HepG2 (cell line): ENCODE measurements at regions not wholly inside any gene's neighbourhood (a gene's known extent, or its start where the extent isn't known, plus 50 kb on each side); places are given as distances from the start of the nearest gene placed in this dataset.

Source experiments
- MAFK ChIP-seq, 2 experiments: IDR thresholded peaks in 1 of 2; conservative IDR thresholded peaks in 1 of 2; 2 replicates each; pipeline ENCODE4 v1.6.1; 2011; ENCODE audit warnings: improper control_type of control experiment in 2 of 2, low read length in 2 of 2
- ZBTB7A ChIP-seq: sonication (generic); formaldehyde crosslinking; IDR thresholded peaks from 2 replicates; pipeline ENCODE4 v1.8.0; 2022; ENCODE audit warnings: mild to moderate bottlenecking, missing genetic modification reagents

DNA sequence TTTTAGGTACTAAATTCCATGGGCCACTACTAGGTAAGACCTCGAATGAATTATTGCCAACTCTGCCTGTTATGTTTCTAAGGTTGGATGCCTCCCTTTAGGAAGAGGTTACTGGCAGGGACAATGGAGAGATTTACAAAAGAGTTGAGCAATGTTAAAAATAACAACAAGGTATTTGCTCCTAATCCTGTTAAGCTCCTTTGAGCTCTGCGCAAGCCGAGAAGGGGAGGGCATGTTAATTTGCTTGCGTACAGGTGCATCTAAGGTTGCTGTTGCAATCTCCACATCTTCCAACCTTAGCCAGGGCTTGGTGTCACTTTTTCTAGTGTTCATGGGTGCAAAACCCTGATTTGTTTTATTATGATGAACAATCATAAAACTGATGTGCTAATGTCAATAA lies 161.5 kb upstream of the TPM1 start:
- no peak for TF ChIP-seq MAFK (conservative IDR thresholded peaks at IDR 0.05 in 1 of 2, IDR thresholded peaks at IDR 0.05 in 1 of 2; ENCODE audit: low read length in 2 of 2)
- no peak for TF ChIP-seq ZBTB7A
